ENCODE measurements at regions not wholly inside any gene's neighbourhood (a gene's known extent, or its start where the extent isn't known, plus 50 kb on each side); places are given as distances from the start of the nearest gene placed in this dataset.
"Not testable (repeated sequence)": the region's sequence is repeated elsewhere in the genome, so short reads cannot be mapped to it uniquely, and the experiment has no call there.

- DNase-seq: no peak
These were observed 91.1 kb downstream of the NIBAN1 start for GRCh38 chr1:184882957-184883815.

- no peak for DNase-seq
These were observed 92.1 kb downstream of the NIBAN1 start for GRCh38 chr1:184881941-184882913.

DNA sequence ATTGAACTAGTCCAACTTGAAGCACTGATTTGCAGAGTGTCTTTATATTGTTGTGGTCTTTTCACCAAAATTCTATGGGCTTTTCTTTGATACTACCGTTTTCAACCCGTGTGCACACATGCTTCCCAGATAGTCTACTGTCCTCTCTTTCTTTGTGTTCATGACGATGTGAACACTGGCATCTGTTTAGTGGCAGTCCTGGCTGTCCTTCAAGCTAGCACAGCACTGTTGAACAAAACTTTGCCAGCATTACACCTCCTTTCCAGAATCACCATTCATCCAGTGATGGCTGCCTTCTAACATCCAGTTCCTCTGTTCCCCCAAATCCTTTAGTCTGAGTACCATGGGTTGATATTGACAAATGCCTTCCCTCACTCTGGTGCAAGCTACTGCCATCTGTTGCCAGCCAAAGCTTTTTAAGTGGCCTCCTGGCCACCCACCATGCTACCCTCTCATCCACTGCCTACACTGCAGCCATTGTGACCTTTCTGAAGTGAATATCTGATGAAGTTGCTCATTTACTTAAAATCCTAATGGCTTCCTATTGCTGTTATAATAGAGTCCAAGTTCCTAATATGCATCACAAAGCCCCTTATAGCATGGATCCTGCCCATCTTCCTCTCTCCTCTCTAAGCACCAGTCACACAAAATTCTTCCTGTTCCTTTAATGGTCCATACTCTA is 94.3 kb downstream of the NIBAN1 start:
- DNase-seq: no peak

DNA sequence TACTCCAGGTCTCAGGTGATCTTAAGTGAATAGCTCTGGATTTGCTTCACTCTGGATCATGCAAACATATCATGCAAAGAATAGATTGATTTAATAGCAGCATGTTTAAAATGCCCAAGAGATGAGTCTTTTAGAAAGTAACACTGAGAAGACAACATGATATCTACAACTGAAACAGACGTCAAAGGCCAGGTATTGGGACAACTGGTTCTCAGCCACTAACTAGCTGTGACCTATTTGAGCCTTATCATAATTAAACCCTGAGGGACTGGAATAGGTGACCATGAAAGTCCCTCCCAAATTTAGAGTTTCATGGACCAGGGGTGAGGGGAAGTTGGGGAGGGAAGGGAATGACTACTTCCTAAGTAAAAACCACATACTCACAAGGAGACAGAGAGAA is 95.7 kb downstream of the NIBAN1 start:
- no peak for DNase-seq

DNA sequence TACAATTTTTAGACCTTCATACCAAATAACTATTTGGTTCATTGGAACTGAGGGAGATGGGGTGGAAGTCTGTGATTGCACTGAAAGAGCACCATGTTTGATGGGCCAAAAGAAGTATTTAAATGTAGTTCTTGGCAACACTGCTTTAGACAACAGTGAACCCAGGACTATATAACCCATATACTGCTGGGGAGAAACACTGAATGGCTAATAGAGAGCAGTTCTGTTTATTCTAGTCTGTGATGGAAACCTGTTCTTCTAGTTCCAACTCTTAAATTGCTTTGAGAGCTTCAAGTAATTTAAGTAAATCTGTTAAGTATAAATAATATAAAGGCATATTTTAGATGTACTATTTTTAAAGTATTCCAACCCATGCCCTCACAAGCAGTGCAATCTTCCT is 96.3 kb downstream of the NIBAN1 start:
- peak; percentile 45 for DNase-seq

- not testable (repeated sequence) for DNase-seq
These were observed 98.3 kb downstream of the NIBAN1 start for GRCh38 chr1:184876015-184876414.

DNA sequence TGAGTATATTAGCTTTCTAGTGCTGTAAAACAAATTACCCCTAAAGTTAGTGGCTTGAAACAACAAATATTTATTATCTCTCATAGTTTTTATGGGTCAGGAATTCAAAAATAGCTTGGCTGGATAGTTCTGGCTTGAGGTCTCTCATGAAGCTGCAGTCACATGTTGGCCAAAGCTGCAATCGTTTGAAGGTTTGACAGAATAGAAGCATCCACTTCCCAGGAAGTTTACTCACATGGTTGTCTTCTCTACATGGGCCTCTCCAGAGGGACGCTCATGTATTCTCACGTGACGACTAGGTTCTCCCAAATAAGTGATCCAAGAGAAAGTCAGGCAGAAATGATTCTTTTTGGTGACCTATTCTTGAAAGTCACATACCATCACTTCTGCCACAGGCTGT is 99.1 kb downstream of the NIBAN1 start:
- no peak for DNase-seq

DNA sequence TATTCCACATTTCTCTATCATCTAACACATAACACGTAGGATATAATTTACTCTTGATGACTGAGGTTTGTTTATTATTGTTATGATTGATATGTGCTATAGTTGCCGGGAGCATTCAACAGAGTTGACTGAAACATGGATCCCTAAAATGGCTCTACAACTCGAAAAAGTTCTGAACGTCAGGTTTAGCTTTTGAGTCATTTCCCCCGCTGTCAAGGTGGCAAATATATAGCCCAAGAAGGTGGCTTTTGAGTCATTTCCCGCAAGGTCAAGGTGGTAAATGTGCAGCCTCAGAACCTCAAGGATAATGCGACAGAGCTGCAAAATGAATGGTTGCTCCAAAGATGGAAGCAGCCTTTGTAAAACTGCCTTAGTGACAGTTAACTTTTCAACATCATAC is 104.0 kb downstream of the NIBAN1 start:
- no peak for DNase-seq

- no peak for DNase-seq
These were observed 106.2 kb downstream of the NIBAN1 start for GRCh38 chr1:184867866-184868689.

- DNase-seq: no peak
These were observed 107.1 kb downstream of the NIBAN1 start for GRCh38 chr1:184866991-184867788.

DNA sequence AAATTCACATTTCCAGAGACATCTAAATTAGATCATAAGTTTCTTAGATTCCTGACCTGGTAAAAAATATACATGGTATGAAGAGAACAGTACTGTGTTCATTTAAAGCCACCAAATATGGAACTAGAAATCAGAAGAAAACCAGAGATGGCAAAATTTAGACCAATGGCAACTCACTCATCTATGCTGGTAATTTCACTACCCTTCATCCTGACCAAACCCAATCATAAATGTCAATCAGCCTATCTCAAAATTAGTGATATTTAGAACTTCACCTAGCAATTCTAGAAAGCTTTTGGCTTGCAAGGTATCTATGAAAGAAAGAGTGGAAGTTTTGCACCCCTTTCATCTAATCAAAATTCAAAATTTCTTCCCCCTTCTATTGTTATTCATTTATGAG is 107.7 kb downstream of the NIBAN1 start:
- DNase-seq: no peak

GRCh38 chr1:184865831-184866230 is 108.5 kb downstream of the NIBAN1 start:
- no peak for DNase-seq

GRCh38 chr1:184861755-184862336 is 107.2 kb upstream of the EDEM3 start:
- DNase-seq: no peak

DNA sequence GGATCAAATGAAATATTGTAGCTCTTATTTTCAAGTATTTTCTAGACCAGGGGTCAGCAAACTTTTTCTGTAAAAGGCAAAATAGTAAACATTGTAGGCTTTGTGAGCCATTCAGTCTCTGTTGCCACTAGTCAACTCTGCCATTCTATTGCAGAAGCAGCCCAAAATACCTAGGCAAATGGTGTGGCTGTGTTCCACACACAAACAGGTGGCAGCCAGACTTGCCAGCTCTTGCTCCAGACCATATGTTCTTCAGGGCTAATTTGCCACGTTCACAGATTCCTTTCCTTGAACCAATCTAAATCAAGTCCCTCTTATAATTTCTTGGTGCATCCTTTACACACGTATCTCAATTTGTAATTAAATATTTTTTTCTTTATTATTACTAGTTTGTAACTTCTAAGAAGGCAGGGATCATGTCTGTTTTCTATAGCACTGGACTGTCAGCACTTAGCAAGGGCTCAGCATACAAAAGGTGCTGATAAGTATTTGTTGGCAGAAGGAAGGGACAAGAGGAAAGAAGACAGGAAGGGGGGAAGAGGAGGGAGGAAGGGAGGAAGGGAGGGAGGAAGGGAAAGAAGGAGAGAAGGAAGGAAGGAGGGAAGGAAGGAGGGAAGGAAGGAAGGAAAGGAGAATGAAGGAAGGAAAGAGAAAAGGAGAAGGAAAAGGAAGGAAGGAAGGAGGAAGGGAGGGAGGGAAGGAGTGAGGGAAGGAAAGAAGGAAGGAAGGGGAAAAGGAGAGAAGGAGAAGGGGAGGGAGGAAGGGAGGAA is 106.5 kb upstream of the EDEM3 start:
- no peak for DNase-seq

- DNase-seq: no peak
These were observed 105.9 kb upstream of the EDEM3 start for GRCh38 chr1:184860535-184860934.

DNA sequence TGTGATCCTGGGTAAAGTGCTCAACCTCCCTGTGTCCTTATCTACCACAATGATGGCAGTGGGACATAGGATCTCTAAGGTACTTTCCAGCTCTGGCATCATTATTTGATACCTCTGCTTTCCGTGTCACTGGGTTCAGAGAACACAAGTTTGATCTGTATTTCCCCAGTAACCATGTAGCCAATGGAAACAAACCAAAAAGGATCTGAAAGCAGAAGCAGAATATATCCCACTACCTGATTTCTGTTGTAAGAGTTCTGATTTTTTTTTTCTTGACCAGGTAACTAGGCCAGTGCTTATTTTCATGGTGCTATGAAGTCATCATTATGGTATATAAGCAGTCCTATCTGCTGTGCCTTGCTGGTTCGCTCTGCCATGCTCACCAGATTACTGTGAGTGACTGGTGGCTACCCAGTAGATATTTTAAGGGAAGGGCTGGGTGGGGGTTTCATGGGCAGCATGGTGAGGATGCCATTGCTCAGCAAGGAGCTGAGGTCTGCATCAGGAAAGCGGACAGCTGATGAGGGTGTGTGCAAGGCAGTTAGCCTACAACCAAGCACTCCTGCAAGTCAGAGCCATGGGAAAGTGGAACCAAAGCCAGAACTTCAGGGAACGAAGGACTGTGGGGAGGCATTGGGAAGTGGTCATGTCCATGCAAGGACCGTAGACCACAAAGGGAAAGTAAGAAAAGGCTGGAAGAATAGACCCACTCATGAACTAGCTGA is 104.9 kb upstream of the EDEM3 start:
- no peak for DNase-seq

- no peak for DNase-seq
These were observed 103.6 kb upstream of the EDEM3 start for GRCh38 chr1:184858288-184858687.

DNA sequence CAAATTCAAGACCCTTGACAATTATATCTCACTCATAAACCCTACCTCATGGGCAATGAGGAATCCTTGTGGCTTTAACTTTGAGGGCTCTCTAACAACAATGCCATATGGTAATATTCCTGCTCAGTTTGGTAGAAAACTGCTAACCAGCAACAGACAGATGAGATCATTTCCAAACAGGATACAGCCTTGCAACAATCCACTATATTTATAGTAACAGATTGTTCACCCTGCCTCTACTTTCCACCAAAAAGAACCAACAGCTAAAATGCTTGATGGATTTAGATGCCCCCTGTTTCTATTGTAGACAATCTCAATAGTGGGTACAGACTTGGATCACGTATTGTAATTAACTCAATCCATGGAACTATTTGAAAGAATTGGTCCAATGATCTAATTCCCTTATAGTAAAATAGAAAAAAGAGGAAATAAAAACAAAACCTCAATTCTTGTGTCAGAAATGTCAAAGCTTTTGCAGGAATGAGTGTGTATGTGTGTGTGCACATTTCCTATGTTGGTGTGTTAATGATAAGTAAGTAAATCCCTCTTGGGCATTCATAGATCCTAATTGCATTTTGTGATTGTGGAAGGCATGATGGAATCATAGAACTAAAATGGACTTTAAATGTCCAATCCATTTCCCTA is 100.0 kb upstream of the EDEM3 start:
- DNase-seq: no peak

GRCh38 chr1:184854036-184854435 is 99.4 kb upstream of the EDEM3 start:
- DNase-seq: no peak
